ENCODE measurements at regions not wholly inside any gene's neighbourhood (a gene's known extent, or its start where the extent isn't known, plus 50 kb on each side); places are given as distances from the start of the nearest gene placed in this dataset.

GRCh38 chr4:71268166-71268565 lies 70.7 kb upstream of the SLC4A4 start:
- H3K36me3 ChIP-seq (ENCODE audit: control insufficient read depth in 4 of 4, insufficient read depth in 4 of 4, low read length in 3 of 4), result no peaks in the 10 kb centered on the region
- CTCF ChIA-PET, result interaction anchor here (1.1 to 5.6 kb wide), 5 partner anchors 8 to 444 kb away, joined by 3 to 78 read pairs (median 9); no protein-coding TSS in a partner anchor

GRCh38 chr4:71269233-71269632 lies 69.6 kb upstream of the SLC4A4 start:
- Histone ChIP-seq H3K4me1 (ENCODE audit: control extremely low read depth in 1 of 4, control insufficient read depth in 4 of 4, insufficient read depth in 4 of 4, low read length in 3 of 4) (no peaks in the 10 kb centered on the region), H3K36me3 (ENCODE audit: control insufficient read depth in 4 of 4, insufficient read depth in 4 of 4, low read length in 3 of 4) (no peaks in the 10 kb centered on the region), H3K27ac (ENCODE audit: insufficient read depth in 1 of 2, low read depth in 1 of 2, low read length in 2 of 2, poor library complexity in 1 of 2, severe bottlenecking in 2 of 2) (no peak overlapping the region), H3K9me3 (ENCODE audit: control extremely low read depth in 1 of 5, control insufficient read depth in 4 of 5, insufficient read depth in 2 of 5, low read depth in 1 of 5, low read length in 4 of 5) (no peaks in the 10 kb centered on the region), H3K4me3 (ENCODE audit: control insufficient read depth in 1 of 7, extremely low read depth in 1 of 7, insufficient read depth in 4 of 7, low read depth in 2 of 7, low read length in 6 of 7) (no peak overlapping the region), H3K27me3 (replicated peaks in 2 of 5; ENCODE audit: control insufficient read depth in 4 of 5, insufficient read depth in 5 of 5, low read length in 4 of 5) (peaks cover 0 to 57% (median 13%) of the 10 kb centered on the region in 5 experiments)
- POLR2A ChIA-PET, result no interaction called here
- CTCF ChIA-PET, result interaction anchor here (0.7 to 5.6 kb wide), 7 partner anchors 8 to 443 kb away, joined by 3 to 78 read pairs (median 7); no protein-coding TSS in a partner anchor
- no peak for DNase-seq
- 100% methylated on average over 4 of the region's 5 CpGs for WGBS (ENCODE audit: insufficient coverage)

More at GRCh38 chr4:71268166-71268565, 70.7 kb upstream of the SLC4A4 start:
- H3K4me3 ChIP-seq (ENCODE audit: control insufficient read depth in 1 of 7, extremely low read depth in 1 of 7, insufficient read depth in 4 of 7, low read depth in 2 of 7, low read length in 6 of 7), result no peak overlapping the region
- H3K9me3 ChIP-seq (ENCODE audit: control extremely low read depth in 1 of 5, control insufficient read depth in 4 of 5, insufficient read depth in 2 of 5, low read depth in 1 of 5, low read length in 4 of 5), result no peaks in the 10 kb centered on the region
- WGBS (ENCODE audit: insufficient coverage), result 40% methylated on average over 1 of the region's 4 CpGs
- no peak overlapping the region for H3K27ac ChIP-seq (ENCODE audit: insufficient read depth in 1 of 2, low read depth in 1 of 2, low read length in 2 of 2, poor library complexity in 1 of 2, severe bottlenecking in 2 of 2)
- peaks cover 0 to 46% (median 10%) of the 10 kb centered on the region in 5 experiments for H3K27me3 ChIP-seq (replicated peaks in 2 of 5; ENCODE audit: control insufficient read depth in 4 of 5, insufficient read depth in 5 of 5, low read length in 4 of 5)
- POLR2A ChIA-PET, result no interaction called here
- H3K4me1 ChIP-seq (ENCODE audit: control extremely low read depth in 1 of 4, control insufficient read depth in 4 of 4, insufficient read depth in 4 of 4, low read length in 3 of 4), result no peaks in the 10 kb centered on the region
- DNase-seq, result peak in 1 of 3 donors; percentile 14

- CTCF ChIA-PET, result interaction anchor here (0.6 to 5.6 kb wide), 30 partner anchors 8 to 1048 kb away, joined by 3 to 78 read pairs (median 4); no protein-coding TSS in a partner anchor
- H3K36me3 ChIP-seq (ENCODE audit: control insufficient read depth in 4 of 4, insufficient read depth in 4 of 4, low read length in 3 of 4), result no peaks in the 10 kb centered on the region
- peaks cover 0 to 58% (median 17%) of the 10 kb centered on the region in 5 experiments for H3K27me3 ChIP-seq (replicated peaks in 2 of 5; ENCODE audit: control insufficient read depth in 4 of 5, insufficient read depth in 5 of 5, low read length in 4 of 5)
- no peak overlapping the region for H3K4me3 ChIP-seq (ENCODE audit: control insufficient read depth in 1 of 7, extremely low read depth in 1 of 7, insufficient read depth in 4 of 7, low read depth in 2 of 7, low read length in 6 of 7)
- H3K9me3 ChIP-seq (ENCODE audit: control extremely low read depth in 1 of 5, control insufficient read depth in 4 of 5, insufficient read depth in 2 of 5, low read depth in 1 of 5, low read length in 4 of 5), result no peaks in the 10 kb centered on the region
- no CpG with 5 or more reads among the region's 1 CpG for WGBS (ENCODE audit: insufficient coverage)
- H3K4me1 ChIP-seq (ENCODE audit: control extremely low read depth in 1 of 4, control insufficient read depth in 4 of 4, insufficient read depth in 4 of 4, low read length in 3 of 4), result peaks cover 0 to 10% (median 4%) of the 10 kb centered on the region in 4 experiments
- POLR2A ChIA-PET, result no interaction called here
- no peak overlapping the region for H3K27ac ChIP-seq (ENCODE audit: insufficient read depth in 1 of 2, low read depth in 1 of 2, low read length in 2 of 2, poor library complexity in 1 of 2, severe bottlenecking in 2 of 2)
- DNase-seq, result peak; percentile 63 to 80 (median 74)
Measured at GRCh38 chr4:71270901-71271300, 67.9 kb upstream of the SLC4A4 start.

- H3K27me3 ChIP-seq (replicated peaks in 2 of 5; ENCODE audit: control insufficient read depth in 4 of 5, insufficient read depth in 5 of 5, low read length in 4 of 5), result peaks cover 0 to 73% (median 21%) of the 10 kb centered on the region in 5 experiments
- no peaks in the 10 kb centered on the region for H3K36me3 ChIP-seq (ENCODE audit: control insufficient read depth in 4 of 4, insufficient read depth in 4 of 4, low read length in 3 of 4)
- POLR2A ChIA-PET, result no interaction called here
- CTCF ChIA-PET, result interaction anchor here (5.5 to 5.6 kb wide), 2 partner anchors 13 to 440 kb away, joined by 32 to 78 read pairs; no protein-coding TSS in a partner anchor
- H3K4me3 ChIP-seq (ENCODE audit: control insufficient read depth in 1 of 7, extremely low read depth in 1 of 7, insufficient read depth in 4 of 7, low read depth in 2 of 7, low read length in 6 of 7), result no peak overlapping the region
- DNase-seq, result no peak
- peaks cover 2 to 14% (median 6%) of the 10 kb centered on the region in 4 experiments for H3K4me1 ChIP-seq (ENCODE audit: control extremely low read depth in 1 of 4, control insufficient read depth in 4 of 4, insufficient read depth in 4 of 4, low read length in 3 of 4)
- H3K9me3 ChIP-seq (ENCODE audit: control extremely low read depth in 1 of 5, control insufficient read depth in 4 of 5, insufficient read depth in 2 of 5, low read depth in 1 of 5, low read length in 4 of 5), result no peaks in the 10 kb centered on the region
- whole genome bisulfite sequencing (ENCODE audit: insufficient coverage), result no CpG with 5 or more reads among the region's 1 CpG
- no peak overlapping the region for H3K27ac ChIP-seq (ENCODE audit: insufficient read depth in 1 of 2, low read depth in 1 of 2, low read length in 2 of 2, poor library complexity in 1 of 2, severe bottlenecking in 2 of 2)
Measured at GRCh38 chr4:71272976-71273375, 65.8 kb upstream of the SLC4A4 start.

GRCh38 chr4:71275004-71275403 lies 63.8 kb upstream of the SLC4A4 start:
- no peak overlapping the region for H3K27ac ChIP-seq (ENCODE audit: insufficient read depth in 1 of 2, low read depth in 1 of 2, low read length in 2 of 2, poor library complexity in 1 of 2, severe bottlenecking in 2 of 2)
- H3K27me3 ChIP-seq (replicated peaks in 2 of 5; ENCODE audit: control insufficient read depth in 4 of 5, insufficient read depth in 5 of 5, low read length in 4 of 5), result peaks cover 0 to 78% (median 19%) of the 10 kb centered on the region in 5 experiments
- no peak overlapping the region for H3K4me3 ChIP-seq (ENCODE audit: control insufficient read depth in 1 of 7, extremely low read depth in 1 of 7, insufficient read depth in 4 of 7, low read depth in 2 of 7, low read length in 6 of 7)
- H3K4me1 ChIP-seq (ENCODE audit: control extremely low read depth in 1 of 4, control insufficient read depth in 4 of 4, insufficient read depth in 4 of 4, low read length in 3 of 4), result peaks cover 2 to 14% (median 6%) of the 10 kb centered on the region in 4 experiments
- H3K36me3 ChIP-seq (ENCODE audit: control insufficient read depth in 4 of 4, insufficient read depth in 4 of 4, low read length in 3 of 4), result no peaks in the 10 kb centered on the region
- CTCF ChIA-PET, result no interaction called here
- peak in 2 of 3 donors; percentile 19 to 23 for DNase-seq
- POLR2A ChIA-PET, result no interaction called here
- H3K9me3 ChIP-seq (ENCODE audit: control extremely low read depth in 1 of 5, control insufficient read depth in 4 of 5, insufficient read depth in 2 of 5, low read depth in 1 of 5, low read length in 4 of 5), result no peaks in the 10 kb centered on the region

- ChIA-PET CTCF (interaction anchor here (1.6 kb wide), 1 partner anchor 28 kb away, joined by 3 read pairs; no protein-coding TSS in a partner anchor), POLR2A (interaction anchor here (0.7 kb wide), 1 partner anchor 272 kb away, joined by 3 read pairs; no protein-coding TSS in a partner anchor)
- WGBS (ENCODE audit: insufficient coverage), result no CpG with 5 or more reads among the region's 4 CpGs
- Histone ChIP-seq H3K9me3 (ENCODE audit: control extremely low read depth in 1 of 5, control insufficient read depth in 4 of 5, insufficient read depth in 2 of 5, low read depth in 1 of 5, low read length in 4 of 5) (no peaks in the 10 kb centered on the region), H3K4me3 (ENCODE audit: control insufficient read depth in 1 of 7, extremely low read depth in 1 of 7, insufficient read depth in 4 of 7, low read depth in 2 of 7, low read length in 6 of 7) (no peak overlapping the region), H3K36me3 (ENCODE audit: control insufficient read depth in 4 of 4, insufficient read depth in 4 of 4, low read length in 3 of 4) (no peaks in the 10 kb centered on the region), H3K27ac (ENCODE audit: insufficient read depth in 1 of 2, low read depth in 1 of 2, low read length in 2 of 2, poor library complexity in 1 of 2, severe bottlenecking in 2 of 2) (no peak overlapping the region), H3K4me1 (ENCODE audit: control extremely low read depth in 1 of 4, control insufficient read depth in 4 of 4, insufficient read depth in 4 of 4, low read length in 3 of 4) (peaks cover 2 to 14% (median 6%) of the 10 kb centered on the region in 4 experiments), H3K27me3 (replicated peaks in 2 of 5; ENCODE audit: control insufficient read depth in 4 of 5, insufficient read depth in 5 of 5, low read length in 4 of 5) (peaks cover 0 to 82% (median 19%) of the 10 kb centered on the region in 5 experiments)
- DNase-seq, result peak; percentile 23 to 72 (median 65)
Measured at GRCh38 chr4:71275570-71275969, 63.2 kb upstream of the SLC4A4 start.

- no peak overlapping the region for H3K27ac ChIP-seq (ENCODE audit: insufficient read depth in 1 of 2, low read depth in 1 of 2, low read length in 2 of 2, poor library complexity in 1 of 2, severe bottlenecking in 2 of 2)
- H3K27me3 ChIP-seq (replicated peaks in 2 of 5; ENCODE audit: control insufficient read depth in 4 of 5, insufficient read depth in 5 of 5, low read length in 4 of 5), result peaks cover 0 to 78% (median 19%) of the 10 kb centered on the region in 5 experiments
- no CpG with 5 or more reads among the region's 1 CpG for WGBS (ENCODE audit: insufficient coverage)
- ChIA-PET POLR2A (no interaction called here), CTCF (interaction anchor here (0.6 to 1.6 kb wide), 3 partner anchors 8 to 342 kb away, joined by 3 read pairs; no protein-coding TSS in a partner anchor)
- H3K4me1 ChIP-seq (ENCODE audit: control extremely low read depth in 1 of 4, control insufficient read depth in 4 of 4, insufficient read depth in 4 of 4, low read length in 3 of 4), result peaks cover 2 to 14% (median 6%) of the 10 kb centered on the region in 4 experiments
- no peak for DNase-seq
- H3K4me3 ChIP-seq (ENCODE audit: control insufficient read depth in 1 of 7, extremely low read depth in 1 of 7, insufficient read depth in 4 of 7, low read depth in 2 of 7, low read length in 6 of 7), result no peak overlapping the region
- no peaks in the 10 kb centered on the region for H3K36me3 ChIP-seq (ENCODE audit: control insufficient read depth in 4 of 4, insufficient read depth in 4 of 4, low read length in 3 of 4)
- no peaks in the 10 kb centered on the region for H3K9me3 ChIP-seq (ENCODE audit: control extremely low read depth in 1 of 5, control insufficient read depth in 4 of 5, insufficient read depth in 2 of 5, low read depth in 1 of 5, low read length in 4 of 5)
Measured at GRCh38 chr4:71277353-71277752, 61.5 kb upstream of the SLC4A4 start.

Measured in common myeloid progenitor, CD34-positive (primary cell).